GM20000 (cell line): ENCODE measurements at regions not wholly inside any gene's neighbourhood (a gene's known extent, or its start where the extent isn't known, plus 50 kb on each side); places are given as distances from the start of the nearest gene placed in this dataset.
A peak's percentile ranks its signal among the peaks of the same experiment; 100 is the strongest.

Experiments
- DNase-seq: peaks from one replicate; pipeline ENCODE4 v3.0.0; 2012; ENCODE audit warnings: low spot score
- CTCF ChIP-seq: IDR thresholded peaks from 2 replicates; pipeline ENCODE4 v1.5.1; 2012; ENCODE audit warnings: mild to moderate bottlenecking, control low read depth; ENCODE audit errors: extremely low read depth, missing control alignments

- no peak for DNase-seq
- no peak for TF ChIP-seq CTCF
Measured at GRCh38 chr11:119540370-119541125, 117.6 kb upstream of the THY1 start.

- no peak for DNase-seq
Measured at GRCh38 chr11:119539583-119539982, 116.6 kb upstream of the THY1 start.

GRCh38 chr11:119538753-119539152 lies 115.8 kb upstream of the THY1 start:
- no peak for TF ChIP-seq CTCF
- DNase-seq, result no peak

More at GRCh38 chr11:119539583-119539982, 116.6 kb upstream of the THY1 start:
- TF ChIP-seq CTCF, result no peak

- no peak for DNase-seq
- TF ChIP-seq CTCF, result no peak
Measured at GRCh38 chr11:119537306-119538253, 114.6 kb upstream of the THY1 start.

- no peak for TF ChIP-seq CTCF
- DNase-seq, result no peak
Measured at GRCh38 chr11:119536801-119537200, 113.8 kb upstream of the THY1 start.

GRCh38 chr11:119533921-119534736 lies 111.2 kb upstream of the THY1 start:
- peak; percentile 74 for DNase-seq
- peak; percentile 62 for TF ChIP-seq CTCF
